A673 (cell line): ENCODE measurements at regions not wholly inside any gene's neighbourhood (a gene's known extent, or its start where the extent isn't known, plus 50 kb on each side); places are given as distances from the start of the nearest gene placed in this dataset.

Experiments
- BruUV-seq: library from RNA; stranded (reverse); fragments of 400-500 nt; replicated peaks from 2 replicates; lab custom pipeline; 2021; lab: Mats Ljungman, UMichigan
- CTCF ChIA-PET: fragments of 300-600 bp; sonication (Branson Sonifier 250); formaldehyde crosslinking; loops from one replicate; lab custom pipeline; 2022; ENCODE audit warnings: antibody characterized with exemption; lab: Charles Lee
- POLR2A ChIA-PET: fragments of 300-600 bp; sonication (Branson Sonifier 250); formaldehyde crosslinking; loops from one replicate; lab custom pipeline; 2022; ENCODE audit warnings: antibody characterized with exemption; ENCODE audit not compliant: low non-redundant PET; lab: Charles Lee
- DNase-seq: peaks from one replicate; pipeline ENCODE4 v3.0.0-alpha.2; 2015; ENCODE audit warnings: low spot score
- H3K27ac ChIP-seq: fragments of 200-600 bp; sonication (generic); 2 replicates; pipeline ENCODE4 v1.5.1; 2016; ENCODE audit warnings: mixed run types, low read depth, mild to moderate bottlenecking, mixed read lengths, antibody characterized with exemption, low read length; ENCODE audit not compliant: poor library complexity, severe bottlenecking
- H3K27me3 ChIP-seq: fragments of 200-600 bp; sonication (generic); replicated peaks from 2 replicates; pipeline ENCODE4 v1.6.1; 2017; ENCODE audit warnings: mixed run types, low read depth, mild to moderate bottlenecking, mixed read lengths, antibody characterized with exemption, low read length; ENCODE audit not compliant: insufficient read depth, poor library complexity
- H3K36me3 ChIP-seq: fragments of 200-600 bp; sonication (generic); 2 replicates; pipeline ENCODE4 v1.6.1; 2016; ENCODE audit warnings: mixed run types, mild to moderate bottlenecking, mixed read lengths, antibody characterized with exemption, low read length; ENCODE audit not compliant: insufficient read depth, poor library complexity, severe bottlenecking
- H3K4me1 ChIP-seq: fragments of 200-600 bp; sonication (generic); 2 replicates; pipeline ENCODE4 v1.6.1; 2017; ENCODE audit warnings: mixed run types, mild to moderate bottlenecking, mixed read lengths, antibody characterized with exemption, low read length; ENCODE audit not compliant: insufficient read depth, poor library complexity, severe bottlenecking
- H3K4me3 ChIP-seq: fragments of 200-600 bp; sonication (generic); 2 replicates; pipeline ENCODE4 v1.5.1; 2016; ENCODE audit warnings: low read depth, mixed run types, mild to moderate bottlenecking, mixed read lengths, low read length; ENCODE audit not compliant: poor library complexity, severe bottlenecking
- H3K9me3 ChIP-seq: fragments of 200-600 bp; sonication (generic); 2 replicates; pipeline ENCODE4 v1.6.1; 2016; ENCODE audit warnings: mixed run types, low read depth, mild to moderate bottlenecking, mixed read lengths, antibody characterized with exemption, low read length; ENCODE audit not compliant: poor library complexity, severe bottlenecking
- CTCF ChIP-seq: fragments of 300-800, 200-600 bp; sonication (generic); conservative IDR thresholded peaks from 2 replicates; pipeline ENCODE4 v1.5.1; 2017; ENCODE audit warnings: low read depth, mild to moderate bottlenecking, antibody characterized with exemption, low read length, moderate library complexity, mixed read lengths
- EZH2 ChIP-seq: fragments of 200-600 bp; sonication (generic); IDR thresholded peaks from 2 replicates; pipeline ENCODE4 v1.6.1; 2017; ENCODE audit warnings: borderline replicate concordance, low read depth, mild to moderate bottlenecking, mixed read lengths, antibody characterized with exemption, low read length; ENCODE audit not compliant: poor library complexity, severe bottlenecking
- intact Hi-C: fragments of 100-400 bp; cut with micrococcal nuclease; formaldehyde crosslinking; loops from one replicate; pipeline ENCODE4 v1.10.0; 2022; ENCODE audit not compliant: unreplicated experiment

- Histone ChIP-seq H3K36me3 (no peaks in the 10 kb centered on the region), H3K9me3 (peaks cover 4% of the 10 kb centered on the region), H3K4me3 (no peak overlapping the region), H3K27ac (no peak overlapping the region), H3K4me1 (no peaks in the 10 kb centered on the region), H3K27me3 (no peaks in the 10 kb centered on the region)
- BruUV-seq = no TSS peak
- no peak for DNase-seq
- POLR2A ChIA-PET = no interaction called here
- intact Hi-C loops = no loop called here
- CTCF ChIA-PET = no interaction called here
- no peak for TF ChIP-seq EZH2
- TF ChIP-seq CTCF = no peak
Measured at GRCh38 chr11:38300570-38300969, 1702.5 kb upstream of the RAG2 start.

GRCh38 chr11:38296211-38296776 is 1698.3 kb upstream of the RAG2 start:
- POLR2A ChIA-PET = no interaction called here
- no peak for DNase-seq
- no peaks in the 10 kb centered on the region for H3K4me1 ChIP-seq
- no peaks in the 10 kb centered on the region for H3K36me3 ChIP-seq
- CTCF ChIA-PET = no interaction called here
- TF ChIP-seq EZH2 (no peak), CTCF (no peak)
- H3K4me3 ChIP-seq = no peak overlapping the region
- no peak overlapping the region for H3K27ac ChIP-seq
- H3K27me3 ChIP-seq = no peaks in the 10 kb centered on the region
- intact Hi-C loops = no loop called here
- H3K9me3 ChIP-seq = peaks cover 6% of the 10 kb centered on the region
- BruUV-seq = no TSS peak

GRCh38 chr11:38282718-38283117 is 1684.7 kb upstream of the RAG2 start:
- no peaks in the 10 kb centered on the region for H3K9me3 ChIP-seq
- POLR2A ChIA-PET = no interaction called here
- H3K4me3 ChIP-seq = no peak overlapping the region
- CTCF ChIA-PET = no interaction called here
- TF ChIP-seq CTCF (no peak), EZH2 (no peak)
- intact Hi-C loops = no loop called here
- no peak for DNase-seq
- no peaks in the 10 kb centered on the region for H3K4me1 ChIP-seq
- no peaks in the 10 kb centered on the region for H3K27me3 ChIP-seq
- BruUV-seq = no TSS peak
- no peak overlapping the region for H3K27ac ChIP-seq
- H3K36me3 ChIP-seq = no peaks in the 10 kb centered on the region
